Stimulated activated effector memory CD8-positive, alpha-beta T cell treated with anti-CD3 and anti-CD28 coated beads, Interleukin-12 subunit alpha, Interleukin-12 subunit beta, amount 100 ng/mL, for 72 hours (primary cell): ENCODE measurements at regions not wholly inside any gene's neighbourhood (a gene's known extent, or its start where the extent isn't known, plus 50 kb on each side); places are given as distances from the start of the nearest gene placed in this dataset.

Source experiments
- ATAC-seq: fragments of 150-1000 bp; cut with Tn5 transposase; 2 replicates; pipeline ENCODE4 v1.10.0; 2021
- DNase-seq, 2 donors: peaks; one replicate each; pipeline ENCODE4 v3.0.0; 2021 to 2022; ENCODE audit warnings: low spot score in 2 of 2
- H3K27ac Mint-ChIP-seq: one replicate; pipeline ENCODE4 v1.8.0; 2022; ENCODE audit warnings: mild to moderate bottlenecking, mixed read lengths
- H3K36me3 Mint-ChIP-seq: one replicate; pipeline ENCODE4 v1.8.0; 2022; ENCODE audit warnings: mild to moderate bottlenecking, mixed read lengths
- H3K4me1 Mint-ChIP-seq: one replicate; pipeline ENCODE4 v1.8.0; 2022; ENCODE audit warnings: mixed read lengths
- H3K4me3 Mint-ChIP-seq: one replicate; pipeline ENCODE4 v1.8.0; 2022; ENCODE audit warnings: mild to moderate bottlenecking, mixed read lengths
- H3K9me3 Mint-ChIP-seq: one replicate; pipeline ENCODE4 v1.8.0; 2022; ENCODE audit warnings: mixed read lengths

- DNase-seq (no peak), ATAC-seq (no peak)
- Mint-ChIP-seq H3K4me1 (no peaks in the 10 kb centered on the region), H3K36me3 (no peaks in the 10 kb centered on the region), H3K9me3 (peaks cover 12% of the 10 kb centered on the region), H3K4me3 (no peak overlapping the region), H3K27ac (no peak overlapping the region)
Measured at GRCh38 chr3:175932586-175932985, 1073.5 kb downstream of the NAALADL2 start.

GRCh38 chr3:175919133-175919532 is 1060.0 kb downstream of the NAALADL2 start:
- ATAC-seq (no peak), DNase-seq (no peak)
- H3K36me3 Mint-ChIP-seq, result no peaks in the 10 kb centered on the region
- H3K27ac Mint-ChIP-seq, result no peak overlapping the region
- peaks cover 4% of the 10 kb centered on the region for H3K9me3 Mint-ChIP-seq
- H3K4me3 Mint-ChIP-seq, result no peak overlapping the region
- no peaks in the 10 kb centered on the region for H3K4me1 Mint-ChIP-seq

- Mint-ChIP-seq H3K4me3 (no peak overlapping the region), H3K9me3 (peaks cover 4% of the 10 kb centered on the region), H3K4me1 (no peaks in the 10 kb centered on the region), H3K36me3 (no peaks in the 10 kb centered on the region), H3K27ac (no peak overlapping the region)
- DNase-seq (no peak), ATAC-seq (no peak)
Measured at GRCh38 chr3:175916191-175916934, 1057.2 kb downstream of the NAALADL2 start.

- ATAC-seq, result no peak
- no peak for DNase-seq
- Mint-ChIP-seq H3K4me3 (no peak overlapping the region), H3K9me3 (peaks cover 2% of the 10 kb centered on the region), H3K36me3 (no peaks in the 10 kb centered on the region), H3K4me1 (no peaks in the 10 kb centered on the region), H3K27ac (no peak overlapping the region)
Measured at GRCh38 chr3:175914785-175915184, 1055.7 kb downstream of the NAALADL2 start.

- no peaks in the 10 kb centered on the region for H3K4me1 Mint-ChIP-seq
Measured at GRCh38 chr3:175913286-175913685, 1054.2 kb downstream of the NAALADL2 start.

GRCh38 chr3:175911937-175912336 is 1052.8 kb downstream of the NAALADL2 start:
- Mint-ChIP-seq H3K27ac (no peak overlapping the region), H3K4me1 (no peaks in the 10 kb centered on the region), H3K4me3 (no peak overlapping the region), H3K9me3 (peaks cover 2% of the 10 kb centered on the region), H3K36me3 (no peaks in the 10 kb centered on the region)
- DNase-seq (no peak), ATAC-seq (no peak)

More at GRCh38 chr3:175913286-175913685, 1054.2 kb downstream of the NAALADL2 start:
- H3K27ac Mint-ChIP-seq, result no peak overlapping the region
- DNase-seq (no peak), ATAC-seq (no peak)
- H3K36me3 Mint-ChIP-seq, result no peaks in the 10 kb centered on the region
- H3K9me3 Mint-ChIP-seq, result peaks cover 2% of the 10 kb centered on the region
- H3K4me3 Mint-ChIP-seq, result no peak overlapping the region

GRCh38 chr3:175902226-175902625 is 1043.1 kb downstream of the NAALADL2 start:
- Mint-ChIP-seq H3K9me3 (peaks cover 15% of the 10 kb centered on the region), H3K27ac (no peak overlapping the region), H3K36me3 (no peaks in the 10 kb centered on the region), H3K4me3 (no peak overlapping the region), H3K4me1 (no peaks in the 10 kb centered on the region)
- DNase-seq, result no peak
- ATAC-seq, result no peak

- no peaks in the 10 kb centered on the region for H3K36me3 Mint-ChIP-seq
- DNase-seq (no peak), ATAC-seq (no peak)
- H3K27ac Mint-ChIP-seq, result no peak overlapping the region
- H3K4me1 Mint-ChIP-seq, result no peaks in the 10 kb centered on the region
- H3K9me3 Mint-ChIP-seq, result peaks cover 15% of the 10 kb centered on the region
- no peak overlapping the region for H3K4me3 Mint-ChIP-seq
Measured at GRCh38 chr3:175898194-175898593, 1039.1 kb downstream of the NAALADL2 start.

- peaks cover 12% of the 10 kb centered on the region for H3K9me3 Mint-ChIP-seq
- no peaks in the 10 kb centered on the region for H3K36me3 Mint-ChIP-seq
- no peak overlapping the region for H3K27ac Mint-ChIP-seq
- DNase-seq, result no peak
- no peak overlapping the region for H3K4me3 Mint-ChIP-seq
- H3K4me1 Mint-ChIP-seq, result no peaks in the 10 kb centered on the region
- no peak for ATAC-seq
Measured at GRCh38 chr3:175896655-175897054, 1037.5 kb downstream of the NAALADL2 start.

GRCh38 chr3:175895731-175896130 is 1036.6 kb downstream of the NAALADL2 start:
- H3K9me3 Mint-ChIP-seq, result peaks cover 8% of the 10 kb centered on the region
- no peaks in the 10 kb centered on the region for H3K4me1 Mint-ChIP-seq
- no peak overlapping the region for H3K27ac Mint-ChIP-seq
- no peak for ATAC-seq
- no peak overlapping the region for H3K4me3 Mint-ChIP-seq
- H3K36me3 Mint-ChIP-seq, result no peaks in the 10 kb centered on the region
- no peak for DNase-seq

GRCh38 chr3:175893566-175893965 is 1034.4 kb downstream of the NAALADL2 start:
- Mint-ChIP-seq H3K4me3 (no peak overlapping the region), H3K9me3 (peaks cover 5% of the 10 kb centered on the region), H3K4me1 (no peaks in the 10 kb centered on the region), H3K36me3 (no peaks in the 10 kb centered on the region), H3K27ac (no peak overlapping the region)
- DNase-seq, result no peak
- ATAC-seq, result no peak

- H3K9me3 Mint-ChIP-seq, result peaks cover 10% of the 10 kb centered on the region
- DNase-seq (no peak), ATAC-seq (no peak)
- no peaks in the 10 kb centered on the region for H3K36me3 Mint-ChIP-seq
- H3K27ac Mint-ChIP-seq, result no peak overlapping the region
- no peaks in the 10 kb centered on the region for H3K4me1 Mint-ChIP-seq
- H3K4me3 Mint-ChIP-seq, result no peak overlapping the region
Measured at GRCh38 chr3:175890066-175890465, 1030.9 kb downstream of the NAALADL2 start.

GRCh38 chr3:175885231-175885766 is 1026.2 kb downstream of the NAALADL2 start:
- ATAC-seq, result no peak

GRCh38 chr3:175879417-175879816 is 1020.3 kb downstream of the NAALADL2 start:
- no peak overlapping the region for H3K4me3 Mint-ChIP-seq
- no peaks in the 10 kb centered on the region for H3K4me1 Mint-ChIP-seq
- H3K36me3 Mint-ChIP-seq, result no peaks in the 10 kb centered on the region
- H3K27ac Mint-ChIP-seq, result no peak overlapping the region
- no peak for DNase-seq
- H3K9me3 Mint-ChIP-seq, result peaks cover 11% of the 10 kb centered on the region
- ATAC-seq, result no peak

More at GRCh38 chr3:175885231-175885766, 1026.2 kb downstream of the NAALADL2 start:
- no peak overlapping the region for H3K4me3 Mint-ChIP-seq
- H3K4me1 Mint-ChIP-seq, result no peaks in the 10 kb centered on the region
- DNase-seq, result no peak
- no peaks in the 10 kb centered on the region for H3K36me3 Mint-ChIP-seq
- peaks cover 16% of the 10 kb centered on the region for H3K9me3 Mint-ChIP-seq
- no peak overlapping the region for H3K27ac Mint-ChIP-seq

GRCh38 chr3:175869404-175869803 is 1010.3 kb downstream of the NAALADL2 start:
- Mint-ChIP-seq H3K36me3 (no peaks in the 10 kb centered on the region), H3K4me1 (no peaks in the 10 kb centered on the region), H3K4me3 (no peak overlapping the region), H3K9me3 (peaks cover 3% of the 10 kb centered on the region), H3K27ac (no peak overlapping the region)
- ATAC-seq (no peak), DNase-seq (no peak)

- peaks cover 3% of the 10 kb centered on the region for H3K9me3 Mint-ChIP-seq
- ATAC-seq, result no peak
- no peak for DNase-seq
- no peak overlapping the region for H3K4me3 Mint-ChIP-seq
- H3K27ac Mint-ChIP-seq, result no peak overlapping the region
- H3K36me3 Mint-ChIP-seq, result no peaks in the 10 kb centered on the region
- no peaks in the 10 kb centered on the region for H3K4me1 Mint-ChIP-seq
Measured at GRCh38 chr3:175868626-175869025, 1009.5 kb downstream of the NAALADL2 start.
